ENCODE measurements at regions not wholly inside any gene's neighbourhood (a gene's known extent, or its start where the extent isn't known, plus 50 kb on each side); places are given as distances from the start of the nearest gene placed in this dataset.

- TF ChIP-seq CTCF (conservative IDR thresholded peaks at IDR 0.05), result no peak
- TF ChIP-seq ZFX (IDR thresholded peaks at IDR 0.05), result no peak
These were observed 142.3 kb downstream of the RBM43 start for GRCh38 chr2:151119374-151119773.
